GM18519 (cell line): ENCODE measurements at regions not wholly inside any gene's neighbourhood (a gene's known extent, or its start where the extent isn't known, plus 50 kb on each side); places are given as distances from the start of the nearest gene placed in this dataset.

Experiments
- ATAC-seq: cut with Tn5 transposase; IDR thresholded peaks from one replicate; pipeline ENCODE4 v1.9.1; 2021; ENCODE audit warnings: mild to moderate bottlenecking, moderate library complexity; ENCODE audit not compliant: unreplicated experiment, low FRiP score

DNA sequence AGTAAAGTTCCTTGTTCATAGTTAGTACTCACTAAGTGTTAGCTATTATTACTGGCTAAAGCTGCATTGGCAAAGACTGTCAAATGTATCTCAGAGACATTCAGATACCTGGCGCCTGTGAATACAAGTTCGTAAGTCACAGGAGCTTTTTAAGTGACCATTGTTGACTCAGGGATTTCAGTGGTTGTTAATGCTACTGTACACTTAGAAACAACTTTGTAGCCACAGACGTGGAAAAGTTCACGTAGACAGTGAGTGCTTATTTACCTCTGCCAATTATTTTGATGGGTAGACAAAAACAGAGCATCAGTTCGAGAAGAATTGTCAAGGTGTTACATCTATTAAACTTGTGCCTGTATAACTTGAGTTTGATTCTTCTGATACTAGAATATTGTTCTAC lies 59.1 kb upstream of the RRP15 start:
- no peak for ATAC-seq
